ENCODE measurements at regions not wholly inside any gene's neighbourhood (a gene's known extent, or its start where the extent isn't known, plus 50 kb on each side); places are given as distances from the start of the nearest gene placed in this dataset.

GRCh38 chr18:77505499-77505898, 255.9 kb downstream of the GALR1 start:
- H3K4me3 ChIP-seq (ENCODE audit: low read depth, low read length, poor library complexity, severe bottlenecking), result no peak overlapping the region
- H3K27ac ChIP-seq (ENCODE audit: low read depth, low read length, poor library complexity, severe bottlenecking), result no peak overlapping the region
- H3K36me3 ChIP-seq (ENCODE audit: insufficient read depth, low read length, poor library complexity, severe bottlenecking), result no peaks in the 10 kb centered on the region
- H3K4me1 ChIP-seq (ENCODE audit: insufficient read depth, low read length, poor library complexity, severe bottlenecking), result no peaks in the 10 kb centered on the region
- ChIA-PET POLR2A (ENCODE audit: low non-redundant PET) (no interaction called here), CTCF (no interaction called here)
- peaks cover 12% of the 10 kb centered on the region for H3K9me3 ChIP-seq (ENCODE audit: low read depth, low read length, poor library complexity, severe bottlenecking)
- BruUV-seq (replicated peaks), result no TSS peak
- no peak for DNase-seq (ENCODE audit: low spot score)
- no peak for TF ChIP-seq CTCF (conservative IDR thresholded peaks at IDR 0.05; ENCODE audit: low read depth, low read length)
- TF ChIP-seq EZH2 (IDR thresholded peaks at IDR 0.05; ENCODE audit: borderline replicate concordance, low read depth, low read length, poor library complexity, severe bottlenecking), result no peak
- H3K27me3 ChIP-seq (replicated peaks; ENCODE audit: insufficient read depth, low read depth, low read length, poor library complexity), result no peaks in the 10 kb centered on the region
- intact Hi-C loops (cut with micrococcal nuclease; ENCODE audit: unreplicated experiment), result no loop called here

- ChIA-PET POLR2A (ENCODE audit: low non-redundant PET) (no interaction called here), CTCF (no interaction called here)
- peaks cover 11% of the 10 kb centered on the region for H3K9me3 ChIP-seq (ENCODE audit: low read depth, low read length, poor library complexity, severe bottlenecking)
- H3K4me3 ChIP-seq (ENCODE audit: low read depth, low read length, poor library complexity, severe bottlenecking), result no peak overlapping the region
- BruUV-seq (replicated peaks), result no TSS peak
- no peaks in the 10 kb centered on the region for H3K27me3 ChIP-seq (replicated peaks; ENCODE audit: insufficient read depth, low read depth, low read length, poor library complexity)
- no peaks in the 10 kb centered on the region for H3K36me3 ChIP-seq (ENCODE audit: insufficient read depth, low read length, poor library complexity, severe bottlenecking)
- intact Hi-C loops (cut with micrococcal nuclease; ENCODE audit: unreplicated experiment), result no loop called here
- TF ChIP-seq EZH2 (IDR thresholded peaks at IDR 0.05; ENCODE audit: borderline replicate concordance, low read depth, low read length, poor library complexity, severe bottlenecking), result no peak
- TF ChIP-seq CTCF (conservative IDR thresholded peaks at IDR 0.05; ENCODE audit: low read depth, low read length), result no peak
- H3K4me1 ChIP-seq (ENCODE audit: insufficient read depth, low read length, poor library complexity, severe bottlenecking), result no peaks in the 10 kb centered on the region
- DNase-seq (ENCODE audit: low spot score), result no peak
- H3K27ac ChIP-seq (ENCODE audit: low read depth, low read length, poor library complexity, severe bottlenecking), result no peak overlapping the region
Measured at GRCh38 chr18:77512152-77512551, 262.5 kb downstream of the GALR1 start.

DNA sequence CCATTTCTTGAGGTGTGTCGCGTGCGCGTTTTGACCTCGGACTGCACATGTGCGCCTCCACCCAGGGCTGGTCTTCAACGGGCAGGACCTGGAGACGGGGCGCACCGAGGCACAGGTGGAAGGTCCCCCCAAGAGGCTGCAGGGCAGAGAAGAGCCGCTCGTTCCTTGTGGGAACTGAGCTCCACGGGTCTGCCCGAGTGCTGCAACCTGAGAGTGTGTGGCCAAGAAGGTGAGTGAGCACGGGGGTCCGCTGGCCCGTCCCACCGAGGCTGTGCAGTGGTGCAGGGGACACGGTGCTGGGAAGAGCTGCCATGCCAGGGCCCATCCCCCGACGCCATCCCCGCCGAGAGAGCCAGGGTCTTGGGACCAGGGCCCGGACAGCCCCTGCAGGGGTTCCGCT, 268.3 kb downstream of the GALR1 start:
- DNase-seq (ENCODE audit: low spot score), result no peak
- H3K36me3 ChIP-seq (ENCODE audit: insufficient read depth, low read length, poor library complexity, severe bottlenecking), result no peaks in the 10 kb centered on the region
- no peak overlapping the region for H3K27ac ChIP-seq (ENCODE audit: low read depth, low read length, poor library complexity, severe bottlenecking)
- H3K27me3 ChIP-seq (replicated peaks; ENCODE audit: insufficient read depth, low read depth, low read length, poor library complexity), result no peaks in the 10 kb centered on the region
- TF ChIP-seq CTCF (conservative IDR thresholded peaks at IDR 0.05; ENCODE audit: low read depth, low read length), result no peak
- TF ChIP-seq EZH2 (IDR thresholded peaks at IDR 0.05; ENCODE audit: borderline replicate concordance, low read depth, low read length, poor library complexity, severe bottlenecking), result no peak
- POLR2A ChIA-PET (ENCODE audit: low non-redundant PET), result no interaction called here
- H3K4me1 ChIP-seq (ENCODE audit: insufficient read depth, low read length, poor library complexity, severe bottlenecking), result no peaks in the 10 kb centered on the region
- intact Hi-C loops (cut with micrococcal nuclease; ENCODE audit: unreplicated experiment), result no loop called here
- CTCF ChIA-PET, result no interaction called here
- no peak overlapping the region for H3K4me3 ChIP-seq (ENCODE audit: low read depth, low read length, poor library complexity, severe bottlenecking)
- no TSS peak for BruUV-seq (replicated peaks)
- peaks cover 22% of the 10 kb centered on the region for H3K9me3 ChIP-seq (ENCODE audit: low read depth, low read length, poor library complexity, severe bottlenecking)
